Omental fat pad (tissue), 3 donors: ENCODE measurements at regions not wholly inside any gene's neighbourhood (a gene's known extent, or its start where the extent isn't known, plus 50 kb on each side); places are given as distances from the start of the nearest gene placed in this dataset.

ENCODE experiments used
- ATAC-seq: fragments of 150-250 bp; one replicate; pipeline ENCODE4 v1.9.1; 2016; ENCODE audit warnings: mild to moderate bottlenecking, moderate library complexity; ENCODE audit not compliant: low FRiP score
- DNase-seq: peaks from one replicate; pipeline ENCODE4 v3.0.0-alpha.2; 2019; ENCODE audit warnings: low spot score
- CTCF ChIP-seq, 3 donors: fragments of 450-650 bp; IDR thresholded peaks; one replicate each; pipeline ENCODE4 v1.5.1; 2016 to 2017; ENCODE audit warnings: antibody characterized with exemption in 3 of 3, mild to moderate bottlenecking in 3 of 3, moderate library complexity in 2 of 3

- no peak for TF ChIP-seq CTCF (IDR thresholded peaks at IDR 0.05)
- DNase-seq (no peak), ATAC-seq (no peak)
These were observed 171.5 kb upstream of the IL12A start for GRCh38 chr3:159817126-159817525.

- no peak for ATAC-seq
- DNase-seq: no peak
- TF ChIP-seq CTCF (IDR thresholded peaks at IDR 0.05): no peak
These were observed 171.1 kb upstream of the IL12A start for GRCh38 chr3:159817571-159817970.

- ATAC-seq (no peak), DNase-seq (no peak)
- no peak for TF ChIP-seq CTCF (IDR thresholded peaks at IDR 0.05)
These were observed 170.2 kb upstream of the IL12A start for GRCh38 chr3:159818399-159818798.

- DNase-seq: no peak
- ATAC-seq: no peak
- TF ChIP-seq CTCF (IDR thresholded peaks at IDR 0.05): no peak
These were observed 169.6 kb upstream of the IL12A start for GRCh38 chr3:159818997-159819500.

GRCh38 chr3:159819676-159820075 is 169.0 kb upstream of the IL12A start:
- TF ChIP-seq CTCF (IDR thresholded peaks at IDR 0.05): no peak
- no peak for DNase-seq
- no peak for ATAC-seq

- DNase-seq: no peak
- no peak for TF ChIP-seq CTCF (IDR thresholded peaks at IDR 0.05)
- ATAC-seq: no peak
These were observed 167.5 kb upstream of the IL12A start for GRCh38 chr3:159821110-159821509.

GRCh38 chr3:159821736-159822135 is 166.9 kb upstream of the IL12A start:
- DNase-seq (no peak), ATAC-seq (no peak)
- no peak for TF ChIP-seq CTCF (IDR thresholded peaks at IDR 0.05)
